GM12878 (cell line): ENCODE measurements at regions not wholly inside any gene's neighbourhood (a gene's known extent, or its start where the extent isn't known, plus 50 kb on each side); places are given as distances from the start of the nearest gene placed in this dataset.
A peak's percentile ranks its signal among the peaks of the same experiment; 100 is the strongest.

ENCODE experiments used
- ATAC-seq: fragments of 200-7000 bp; cut with Tn5 transposase; 3 replicates; pipeline ENCODE4 v1.9.1; 2020; ENCODE audit warnings: mild to moderate bottlenecking, moderate library complexity
- BruUV-seq: library from RNA; stranded (reverse); fragments of 400-500 nt; replicated peaks from 2 replicates; lab custom pipeline; 2021; lab: Mats Ljungman, UMichigan
- CTCF ChIA-PET: fragments of 300-600 bp; sonication (Branson Sonifier 250); formaldehyde crosslinking; extraction: SDS; loops from one replicate; lab custom pipeline; 2021; ENCODE audit warnings: inconsistent platforms; lab: Yijun Ruan, JAX
- POLR2A ChIA-PET: fragments of 350-600 bp; formaldehyde crosslinking; extraction: SDS; loops from one replicate; lab custom pipeline; 2021; ENCODE audit warnings: inconsistent platforms; lab: Charles Lee
- RAD21 ChIA-PET: fragments of 300-600 bp; sonication (Branson Sonifier 250); formaldehyde crosslinking; loops from one replicate; lab custom pipeline; 2023; ENCODE audit warnings: antibody characterized with exemption; ENCODE audit not compliant: unreplicated experiment; lab: Charles Lee
- SMC1A ChIA-PET: fragments of 300-600 bp; sonication (Branson Sonifier 250); formaldehyde crosslinking; loops from one replicate; lab custom pipeline; 2023; ENCODE audit not compliant: unreplicated experiment, uncharacterized antibody; lab: Charles Lee
- DNase-seq: peaks from one replicate; pipeline ENCODE4 v3.0.0-alpha.2; 2011; ENCODE audit warnings: low read depth, low spot score
- FAIRE-seq: peaks from 3 replicates; lab custom pipeline; 2011; peaks lifted over from hg19 to GRCh38; lab: Jason Lieb, UNC
- H2AFZ ChIP-seq: 2 replicates; pipeline ENCODE4 v1.6.0; 2011; ENCODE audit warnings: low read depth, low read length, control low read depth; ENCODE audit not compliant: control insufficient read depth
- H3K27ac ChIP-seq: 2 replicates; pipeline ENCODE4 v1.5.1; 2011; ENCODE audit warnings: control low read depth; ENCODE audit not compliant: control insufficient read depth, insufficient read depth
- H3K27me3 ChIP-seq, 2 experiments: replicated peaks in 1 of 2; 2 replicates each; pipeline versions ENCODE4 v1.6.0 to v1.6.1; 2011; ENCODE audit warnings: low read length in 1 of 2; ENCODE audit not compliant: control insufficient read depth in 2 of 2, insufficient read depth in 2 of 2
- H3K36me3 ChIP-seq, 2 experiments: 2 replicates each; pipeline ENCODE4 v1.5.1; 2011; ENCODE audit warnings: low read length in 1 of 2; ENCODE audit not compliant: control insufficient read depth in 2 of 2, insufficient read depth in 2 of 2
- H3K4me1 ChIP-seq: 2 replicates; pipeline ENCODE4 v1.6.1; 2011; ENCODE audit warnings: mild to moderate bottlenecking, low read length, moderate library complexity, mixed read lengths; ENCODE audit not compliant: control insufficient read depth, insufficient read depth
- H3K4me2 ChIP-seq: 2 replicates; pipeline ENCODE4 v1.6.0; 2011; ENCODE audit warnings: control low read depth; ENCODE audit not compliant: control insufficient read depth, insufficient read depth
- H3K4me3 ChIP-seq: fragments of 200-600 bp; sonication (generic); 2 replicates; pipeline ENCODE4 v1.5.1; 2016
- H3K79me2 ChIP-seq: 2 replicates; pipeline ENCODE4 v1.6.0; 2011; ENCODE audit warnings: low read length; ENCODE audit not compliant: control insufficient read depth, insufficient read depth
- H3K9ac ChIP-seq: 2 replicates; pipeline ENCODE4 v1.8.0; 2011; ENCODE audit warnings: low read length, control low read depth, mixed read lengths; ENCODE audit not compliant: control insufficient read depth, insufficient read depth
- H3K9me3 ChIP-seq: replicated peaks from 3 replicates; pipeline ENCODE4 v1.5.1; 2011; ENCODE audit warnings: mild to moderate bottlenecking, low read length; ENCODE audit not compliant: control insufficient read depth, insufficient read depth
- H4K20me1 ChIP-seq: 2 replicates; pipeline ENCODE4 v1.6.0; 2011; ENCODE audit not compliant: control insufficient read depth, insufficient read depth
- ATF7 ChIP-seq: fragments of 450-650 bp; IDR thresholded peaks from 2 replicates; pipeline ENCODE4 v1.6.1; 2016; ENCODE audit warnings: low read depth, mild to moderate bottlenecking
- GABPA ChIP-seq: IDR thresholded peaks from 2 replicates; pipeline ENCODE4 v1.6.1; 2014; ENCODE audit warnings: antibody characterized with exemption, low read depth, mild to moderate bottlenecking, inconsistent platforms
- LARP7 ChIP-seq: fragments of 450-650 bp; IDR thresholded peaks from 2 replicates; pipeline ENCODE4 v1.6.1; 2017; ENCODE audit warnings: mild to moderate bottlenecking
- MEF2A ChIP-seq: IDR thresholded peaks from 2 replicates; pipeline ENCODE4 v1.6.1; 2011; ENCODE audit warnings: low read depth, mild to moderate bottlenecking, low read length, moderate library complexity; ENCODE audit not compliant: insufficient read depth
- NFIC ChIP-seq: IDR thresholded peaks from 2 replicates; pipeline ENCODE4 v1.6.1; 2012; ENCODE audit warnings: low read depth, mild to moderate bottlenecking, inconsistent platforms, low read length, moderate library complexity
- POU2F2 ChIP-seq: IDR thresholded peaks from 3 replicates; pipeline ENCODE4 v1.6.1; 2011; ENCODE audit warnings: low read depth, mild to moderate bottlenecking, low read length, borderline replicate concordance
- SMAD5 ChIP-seq: IDR thresholded peaks from 2 replicates; pipeline ENCODE4 v1.6.1; 2016; ENCODE audit warnings: antibody characterized with exemption, low read depth
- SP1 ChIP-seq: IDR thresholded peaks from one replicate; pipeline ENCODE4 v1.6.1; 2011; ENCODE audit warnings: low read depth, low read length
- STAT1 ChIP-seq: fragments of 450-650 bp; conservative IDR thresholded peaks from 2 replicates; pipeline ENCODE4 v1.6.1; 2014; ENCODE audit warnings: antibody characterized with exemption, mild to moderate bottlenecking
- TBL1XR1 ChIP-seq: IDR thresholded peaks from 2 replicates; pipeline ENCODE4 v1.6.1; 2012; ENCODE audit warnings: low read depth, low read length, improper control_type of control experiment
- TCF12 ChIP-seq: IDR thresholded peaks from 2 replicates; pipeline ENCODE4 v1.6.1; 2011; ENCODE audit warnings: low read depth, mild to moderate bottlenecking, low read length
- TCF3 ChIP-seq: IDR thresholded peaks from 2 replicates; pipeline ENCODE4 v1.6.1; 2012; ENCODE audit warnings: low read depth, mild to moderate bottlenecking, low read length, borderline replicate concordance; ENCODE audit not compliant: insufficient read depth
- WGBS: methylation state at CpG from one replicate; pipeline ENCODE4 v1.1.6; 2016; ENCODE audit warnings: low lambda C conversion rate; ENCODE audit not compliant: insufficient replicate concordance, insufficient coverage; ENCODE audit errors: missing lambda C conversion rate; 5-methylcytosine and 5-hydroxymethylcytosine counted together
- in situ Hi-C: fragments of 300-500 bp; cut with MboI; formaldehyde crosslinking; loops from 9 replicates; pipeline ENCODE4 v1.14.3; 2018; ENCODE audit warnings: mixed read lengths
- intact Hi-C: fragments of 100-400 bp; cut with micrococcal nuclease; formaldehyde crosslinking; loops from one replicate; pipeline ENCODE4 v1.14.2; 2022; ENCODE audit not compliant: unreplicated experiment
- TF ChIP-seq, protein P1 (sequence below): fragments of 450-650 bp; IDR thresholded peaks from 2 replicates; pipeline ENCODE4 v1.6.1; 2016; ENCODE audit warnings: mild to moderate bottlenecking
- TF ChIP-seq, protein P2 (sequence below): fragments of 450-650 bp; conservative IDR thresholded peaks from 2 replicates; pipeline ENCODE4 v1.6.1; 2017; ENCODE audit warnings: mild to moderate bottlenecking, moderate library complexity
- TF ChIP-seq, protein P3 (sequence below): IDR thresholded peaks from 2 replicates; pipeline ENCODE4 v1.6.1; 2011; ENCODE audit warnings: borderline replicate concordance, low read depth, mild to moderate bottlenecking, moderate library complexity, low read length; ENCODE audit not compliant: insufficient read depth, poor library complexity, severe bottlenecking

DNA sequence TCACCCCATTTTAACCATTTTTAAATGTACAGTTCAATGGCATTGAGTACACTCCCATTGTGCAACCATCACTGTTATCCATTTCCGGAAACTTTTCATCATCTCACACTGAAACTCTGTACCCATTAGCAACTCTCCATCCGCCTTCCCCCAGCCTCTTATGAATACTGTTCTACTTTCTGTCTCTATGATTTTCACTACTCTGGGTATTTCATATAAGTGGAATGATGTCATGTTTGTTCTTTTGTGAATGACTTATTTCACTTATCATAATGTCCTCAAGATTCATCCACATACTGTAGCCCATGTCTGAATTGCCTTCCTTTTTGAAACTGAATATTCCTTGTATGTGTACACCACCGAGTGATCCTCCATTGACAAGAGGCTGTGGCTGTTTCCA is 92.9 kb upstream of the TOX2 start:
- SMC1A ChIA-PET = interaction anchor here (1.7 kb wide), 1 partner anchor 51 kb away, joined by 5 read pairs; no protein-coding TSS in a partner anchor
- FAIRE-seq (no peak), DNase-seq (no peak), ATAC-seq (peak; percentile 48)
- peaks cover 24% of the 10 kb centered on the region for H3K4me1 ChIP-seq
- no TSS peak for BruUV-seq
- H3K36me3 ChIP-seq = no peaks in the 10 kb centered on the region
- no peak overlapping the region for H3K9ac ChIP-seq
- no peak overlapping the region for H2AFZ ChIP-seq
- in situ Hi-C loops = no loop called here
- WGBS = 7% methylated on average over 3 of the region's 3 CpGs
- RAD21 ChIA-PET = no interaction called here
- H3K4me2 ChIP-seq = no peak overlapping the region
- no peak overlapping the region for H3K4me3 ChIP-seq
- H3K27ac ChIP-seq = no peak overlapping the region
- no peaks in the 10 kb centered on the region for H3K79me2 ChIP-seq
- H3K9me3 ChIP-seq = peaks cover 2% of the 10 kb centered on the region
- peak; percentile 44 for TF ChIP-seq ATF7
- TF ChIP-seq MEF2A = no peak
- 0 out of 2 replicates have a peak, but pooled peaks have one; percentile 28 for TF ChIP-seq NFIC
- no peaks in the 10 kb centered on the region for H4K20me1 ChIP-seq
- intact Hi-C loops = no loop called here
- POLR2A ChIA-PET = no interaction called here
- H3K27me3 ChIP-seq = no peaks in the 10 kb centered on the region
- CTCF ChIA-PET = no interaction called here

DNA sequence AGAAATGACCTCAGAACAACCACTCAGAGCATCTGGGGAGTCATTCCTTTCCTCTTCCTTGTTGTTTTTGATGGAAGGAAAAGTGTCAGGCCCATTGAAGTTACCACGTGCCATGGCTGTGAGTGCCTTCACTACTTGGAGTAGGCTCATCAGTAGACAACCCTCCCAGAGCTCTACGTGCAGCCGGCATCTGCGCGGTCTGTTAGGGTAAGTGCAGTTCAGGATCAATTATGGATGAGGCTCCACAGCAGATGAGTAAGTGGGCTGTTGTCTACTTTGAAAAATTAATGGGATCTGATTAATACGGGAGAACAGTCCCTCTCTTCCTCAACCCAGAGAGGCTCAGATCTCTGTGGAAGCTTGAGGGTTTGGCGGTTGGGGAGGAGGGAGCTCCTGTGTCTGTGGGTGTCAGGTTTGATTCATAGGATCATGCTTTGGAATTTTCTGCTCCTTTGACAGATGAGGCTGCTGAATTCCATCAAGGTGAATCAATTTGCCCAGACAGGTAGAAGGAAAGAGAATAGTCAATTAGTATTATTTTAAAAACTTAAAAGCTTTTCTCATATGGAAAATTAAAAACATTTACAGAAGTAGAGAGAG is 93.8 kb upstream of the TOX2 start:
- Histone ChIP-seq H3K79me2 (no peaks in the 10 kb centered on the region), H3K27me3 (no peaks in the 10 kb centered on the region), H2AFZ (no peak overlapping the region), H3K4me3 (no peak overlapping the region), H4K20me1 (no peaks in the 10 kb centered on the region), H3K36me3 (no peaks in the 10 kb centered on the region), H3K9ac (no peak overlapping the region), H3K27ac (no peak overlapping the region), H3K4me1 (peaks cover 20% of the 10 kb centered on the region), H3K9me3 (no peaks in the 10 kb centered on the region; the same call in 1 of the 3 replicates), H3K4me2 (no peak overlapping the region)
- intact Hi-C loops = no loop called here
- DNase-seq (no peak), ATAC-seq (no peak), FAIRE-seq (no peak)
- RAD21 ChIA-PET = no interaction called here
- in situ Hi-C loops = no loop called here
- WGBS = 92% methylated on average over 7 of the region's 7 CpGs
- BruUV-seq = no TSS peak
- SMC1A ChIA-PET = interaction anchor here (0.6 kb wide), 1 partner anchor 253 kb away, joined by 3 read pairs; no protein-coding TSS in a partner anchor
- POLR2A ChIA-PET = no interaction called here
- CTCF ChIA-PET = no interaction called here
- TF ChIP-seq TBL1XR1 (no peak), LARP7 (no peak), STAT1 (no peak), POU2F2 (no peak), GABPA (no peak), SP1 (no peak), TCF12 (no peak), SMAD5 (no peak), TCF3 (no peak)
- TF ChIP-seq, protein P1, sequence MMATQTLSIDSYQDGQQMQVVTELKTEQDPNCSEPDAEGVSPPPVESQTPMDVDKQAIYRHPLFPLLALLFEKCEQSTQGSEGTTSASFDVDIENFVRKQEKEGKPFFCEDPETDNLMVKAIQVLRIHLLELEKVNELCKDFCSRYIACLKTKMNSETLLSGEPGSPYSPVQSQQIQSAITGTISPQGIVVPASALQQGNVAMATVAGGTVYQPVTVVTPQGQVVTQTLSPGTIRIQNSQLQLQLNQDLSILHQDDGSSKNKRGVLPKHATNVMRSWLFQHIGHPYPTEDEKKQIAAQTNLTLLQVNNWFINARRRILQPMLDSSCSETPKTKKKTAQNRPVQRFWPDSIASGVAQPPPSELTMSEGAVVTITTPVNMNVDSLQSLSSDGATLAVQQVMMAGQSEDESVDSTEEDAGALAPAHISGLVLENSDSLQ = no peak
- TF ChIP-seq, protein P2, sequence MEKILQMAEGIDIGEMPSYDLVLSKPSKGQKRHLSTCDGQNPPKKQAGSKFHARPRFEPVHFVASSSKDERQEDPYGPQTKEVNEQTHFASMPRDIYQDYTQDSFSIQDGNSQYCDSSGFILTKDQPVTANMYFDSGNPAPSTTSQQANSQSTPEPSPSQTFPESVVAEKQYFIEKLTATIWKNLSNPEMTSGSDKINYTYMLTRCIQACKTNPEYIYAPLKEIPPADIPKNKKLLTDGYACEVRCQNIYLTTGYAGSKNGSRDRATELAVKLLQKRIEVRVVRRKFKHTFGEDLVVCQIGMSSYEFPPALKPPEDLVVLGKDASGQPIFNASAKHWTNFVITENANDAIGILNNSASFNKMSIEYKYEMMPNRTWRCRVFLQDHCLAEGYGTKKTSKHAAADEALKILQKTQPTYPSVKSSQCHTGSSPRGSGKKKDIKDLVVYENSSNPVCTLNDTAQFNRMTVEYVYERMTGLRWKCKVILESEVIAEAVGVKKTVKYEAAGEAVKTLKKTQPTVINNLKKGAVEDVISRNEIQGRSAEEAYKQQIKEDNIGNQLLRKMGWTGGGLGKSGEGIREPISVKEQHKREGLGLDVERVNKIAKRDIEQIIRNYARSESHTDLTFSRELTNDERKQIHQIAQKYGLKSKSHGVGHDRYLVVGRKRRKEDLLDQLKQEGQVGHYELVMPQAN = no peak
- TF ChIP-seq, protein P3, sequence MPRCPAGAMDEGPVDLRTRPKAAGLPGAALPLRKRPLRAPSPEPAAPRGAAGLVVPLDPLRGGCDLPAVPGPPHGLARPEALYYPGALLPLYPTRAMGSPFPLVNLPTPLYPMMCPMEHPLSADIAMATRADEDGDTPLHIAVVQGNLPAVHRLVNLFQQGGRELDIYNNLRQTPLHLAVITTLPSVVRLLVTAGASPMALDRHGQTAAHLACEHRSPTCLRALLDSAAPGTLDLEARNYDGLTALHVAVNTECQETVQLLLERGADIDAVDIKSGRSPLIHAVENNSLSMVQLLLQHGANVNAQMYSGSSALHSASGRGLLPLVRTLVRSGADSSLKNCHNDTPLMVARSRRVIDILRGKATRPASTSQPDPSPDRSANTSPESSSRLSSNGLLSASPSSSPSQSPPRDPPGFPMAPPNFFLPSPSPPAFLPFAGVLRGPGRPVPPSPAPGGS = no peak
